IPS-18a (cell line): ENCODE measurements at regions not wholly inside any gene's neighbourhood (a gene's known extent, or its start where the extent isn't known, plus 50 kb on each side); places are given as distances from the start of the nearest gene placed in this dataset.

Experiments used
- H3K27ac ChIP-seq: one replicate; pipeline ENCODE4 v1.5.1; 2013; ENCODE audit warnings: low read length
- H3K27me3 ChIP-seq: one replicate; pipeline ENCODE4 v1.6.1; 2013; ENCODE audit warnings: mild to moderate bottlenecking, low read length; ENCODE audit not compliant: control insufficient read depth, insufficient read depth
- H3K36me3 ChIP-seq: one replicate; pipeline ENCODE4 v1.6.1; 2013; ENCODE audit warnings: low read depth, low read length; ENCODE audit not compliant: control insufficient read depth
- H3K4me1 ChIP-seq: one replicate; pipeline ENCODE4 v1.6.1; 2013; ENCODE audit warnings: low read depth, low read length; ENCODE audit not compliant: control insufficient read depth
- H3K4me3 ChIP-seq: one replicate; pipeline ENCODE4 v1.5.1; 2013; ENCODE audit warnings: low read length
- H3K9ac ChIP-seq: one replicate; pipeline ENCODE4 v1.6.1; 2013; ENCODE audit warnings: mild to moderate bottlenecking, low read length, moderate library complexity
- H3K9me3 ChIP-seq: one replicate; pipeline ENCODE4 v1.6.1; 2013; ENCODE audit warnings: low read depth, low read length; ENCODE audit not compliant: control insufficient read depth

DNA sequence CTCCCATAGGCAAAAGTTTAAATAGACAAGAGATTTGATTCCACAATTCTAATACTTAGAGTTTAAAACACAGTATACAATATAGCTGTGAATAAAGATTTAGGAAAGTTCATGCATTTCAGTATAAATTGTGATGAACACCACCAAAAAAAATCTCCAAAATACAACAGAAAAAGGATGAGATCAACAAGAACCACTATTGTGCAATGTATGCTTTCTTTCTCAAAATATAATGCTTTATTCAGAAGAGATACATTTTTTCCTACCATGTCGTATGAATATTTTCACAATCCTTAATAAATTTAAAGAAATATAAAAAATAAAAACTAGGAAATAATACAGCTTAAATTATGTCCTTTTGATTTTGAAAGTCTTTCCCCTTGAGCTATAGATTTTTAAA is 1309.2 kb downstream of the MRPL39 start:
- no peaks in the 10 kb centered on the region for H3K36me3 ChIP-seq
- no peaks in the 10 kb centered on the region for H3K27me3 ChIP-seq
- H3K27ac ChIP-seq: no peak overlapping the region
- no peaks in the 10 kb centered on the region for H3K4me1 ChIP-seq
- H3K4me3 ChIP-seq: no peak overlapping the region
- H3K9me3 ChIP-seq: peaks cover 8% of the 10 kb centered on the region
- H3K9ac ChIP-seq: no peak overlapping the region

DNA sequence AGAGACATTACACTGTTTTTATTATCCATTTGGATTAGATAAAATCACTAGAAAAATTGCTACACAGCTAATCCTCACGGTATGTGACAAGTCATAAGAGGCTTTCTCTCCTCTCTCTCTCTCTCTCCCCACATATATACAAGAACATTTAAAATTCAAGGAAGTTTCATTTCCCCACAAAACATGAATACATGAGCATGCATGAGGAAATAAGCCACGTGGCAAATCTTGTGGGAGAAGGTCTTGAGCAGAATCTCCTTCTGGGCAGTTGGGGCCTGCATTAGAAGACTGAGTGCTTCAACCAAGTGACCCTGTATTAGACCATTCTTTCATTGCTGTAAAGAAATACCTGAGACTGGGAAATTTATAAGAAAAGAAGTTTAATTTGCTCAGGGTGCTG is 1313.1 kb downstream of the MRPL39 start:
- Histone ChIP-seq H3K9me3 (peaks cover 3% of the 10 kb centered on the region), H3K4me3 (no peak overlapping the region), H3K27me3 (no peaks in the 10 kb centered on the region), H3K27ac (no peak overlapping the region), H3K9ac (no peak overlapping the region), H3K36me3 (no peaks in the 10 kb centered on the region), H3K4me1 (no peaks in the 10 kb centered on the region)

DNA sequence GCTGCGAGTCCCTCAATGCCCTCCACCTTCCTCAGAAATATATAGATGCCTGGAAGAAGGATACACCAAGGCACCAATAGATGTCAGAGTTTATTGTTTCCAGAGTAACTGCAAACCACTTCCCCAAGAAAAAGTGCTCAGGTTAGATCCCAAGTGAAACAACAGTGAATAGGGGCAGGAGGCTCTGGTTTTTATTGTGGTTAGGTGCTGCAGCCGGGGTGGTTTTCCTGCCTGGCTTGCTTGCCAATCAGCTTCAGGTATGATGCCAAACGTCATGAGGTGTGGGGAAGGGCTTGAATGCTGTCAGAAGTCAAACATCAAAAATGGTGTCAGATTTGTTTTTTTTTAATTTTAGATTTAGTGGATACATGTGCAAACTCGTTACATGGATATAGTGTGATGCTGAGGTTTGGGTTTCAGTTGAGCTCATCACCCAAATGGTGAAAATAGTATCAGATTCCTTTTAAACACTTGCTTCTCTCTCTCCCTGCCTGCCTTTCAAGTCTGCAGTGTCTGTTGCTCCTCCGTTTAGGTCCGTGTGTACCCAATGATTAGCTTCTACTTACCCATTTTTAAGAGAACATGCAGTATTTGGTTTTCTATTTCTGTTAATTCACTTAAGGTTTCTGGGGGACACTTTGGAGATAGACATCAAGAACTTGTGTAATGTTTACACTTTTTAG is 1317.0 kb downstream of the MRPL39 start:
- Histone ChIP-seq H3K4me3 (no peak overlapping the region), H3K4me1 (no peaks in the 10 kb centered on the region), H3K36me3 (no peaks in the 10 kb centered on the region), H3K27me3 (no peaks in the 10 kb centered on the region), H3K9me3 (peaks cover 3% of the 10 kb centered on the region), H3K27ac (no peak overlapping the region), H3K9ac (no peak overlapping the region)

DNA sequence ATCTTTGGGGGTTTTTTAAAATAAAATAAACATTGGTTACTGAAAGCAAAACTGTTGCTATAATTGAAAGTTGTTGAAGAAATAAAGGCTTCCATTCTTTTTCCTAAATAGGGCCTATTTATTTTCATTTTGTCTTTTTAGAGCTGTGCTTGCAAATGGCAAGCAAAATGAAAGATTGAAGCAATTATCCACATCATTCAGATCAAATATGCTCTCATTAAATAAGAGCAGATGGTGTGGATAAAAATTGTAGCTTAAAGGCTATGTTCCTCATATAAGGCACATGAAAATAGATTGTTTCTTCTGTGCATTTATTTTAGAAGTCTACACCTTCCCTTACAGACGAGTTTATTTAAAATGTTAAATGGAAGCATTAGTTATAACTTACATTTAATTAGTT is 1317.7 kb downstream of the MRPL39 start:
- Histone ChIP-seq H3K36me3 (no peaks in the 10 kb centered on the region), H3K27me3 (no peaks in the 10 kb centered on the region), H3K9me3 (peaks cover 4% of the 10 kb centered on the region), H3K4me1 (no peaks in the 10 kb centered on the region), H3K9ac (no peak overlapping the region), H3K4me3 (no peak overlapping the region), H3K27ac (no peak overlapping the region)

DNA sequence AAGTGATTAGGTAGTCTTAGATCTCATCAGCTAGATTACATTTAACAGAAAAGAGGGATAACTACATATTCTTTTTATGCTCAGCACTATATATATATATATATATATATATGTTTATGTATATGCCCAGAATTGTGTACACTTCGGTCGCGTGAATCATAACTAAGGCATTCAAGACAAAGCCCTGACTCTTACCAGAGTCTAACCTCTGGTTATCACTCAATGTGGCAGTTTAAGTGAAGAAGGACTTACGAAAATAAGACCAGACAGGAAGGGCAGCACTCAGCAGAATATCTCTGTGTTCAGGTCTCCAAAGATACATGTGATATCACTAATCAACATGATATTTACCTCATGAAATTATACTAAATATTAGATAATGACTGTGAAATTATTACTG is 1326.7 kb downstream of the MRPL39 start:
- no peak overlapping the region for H3K4me3 ChIP-seq
- H3K9me3 ChIP-seq: peaks cover 31% of the 10 kb centered on the region
- H3K36me3 ChIP-seq: no peaks in the 10 kb centered on the region
- no peaks in the 10 kb centered on the region for H3K4me1 ChIP-seq
- H3K27ac ChIP-seq: no peak overlapping the region
- H3K27me3 ChIP-seq: no peaks in the 10 kb centered on the region
- no peak overlapping the region for H3K9ac ChIP-seq

DNA sequence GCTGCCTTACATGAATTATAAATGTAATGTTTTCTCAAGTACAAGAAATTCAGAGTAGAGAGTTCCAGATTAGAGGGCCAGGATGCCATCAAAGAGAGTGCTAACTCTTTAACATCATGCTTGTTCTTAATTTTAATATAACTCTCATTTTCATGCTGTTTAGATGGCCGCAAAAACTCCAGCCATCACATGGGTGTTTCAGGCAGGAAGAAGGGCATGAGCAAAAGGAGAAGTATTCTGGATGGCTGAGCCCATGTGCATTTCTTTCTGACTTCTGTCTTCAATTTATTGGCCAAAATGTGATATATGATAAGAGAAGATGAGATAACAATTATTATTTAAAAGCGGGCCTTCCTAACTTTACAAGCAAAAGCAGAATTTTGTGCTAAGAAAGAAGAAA is 1328.6 kb downstream of the MRPL39 start:
- H3K27ac ChIP-seq: no peak overlapping the region
- no peak overlapping the region for H3K4me3 ChIP-seq
- no peaks in the 10 kb centered on the region for H3K4me1 ChIP-seq
- H3K27me3 ChIP-seq: no peaks in the 10 kb centered on the region
- no peaks in the 10 kb centered on the region for H3K36me3 ChIP-seq
- H3K9me3 ChIP-seq: peaks cover 21% of the 10 kb centered on the region
- H3K9ac ChIP-seq: no peak overlapping the region

DNA sequence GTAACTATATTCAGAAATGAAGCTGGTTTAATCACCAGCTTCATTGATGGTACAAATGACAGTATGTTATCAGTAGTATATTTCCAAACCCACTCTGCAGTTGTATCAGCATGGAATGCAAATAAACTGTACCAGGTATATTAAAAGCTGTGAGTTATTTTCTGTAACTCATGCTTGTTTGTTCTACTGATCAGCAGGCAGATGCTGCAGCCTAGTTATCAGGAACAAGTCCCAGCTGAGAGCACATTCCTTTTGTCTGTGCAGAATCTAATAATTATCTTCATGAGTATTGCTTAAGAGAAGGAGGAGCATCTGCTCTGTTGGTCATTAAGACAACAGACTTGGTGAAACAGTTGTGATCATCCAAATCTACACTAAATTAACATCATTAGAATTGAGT is 1331.1 kb downstream of the MRPL39 start:
- H3K4me1 ChIP-seq: no peaks in the 10 kb centered on the region
- H3K27me3 ChIP-seq: no peaks in the 10 kb centered on the region
- H3K9me3 ChIP-seq: peaks cover 15% of the 10 kb centered on the region
- H3K27ac ChIP-seq: no peak overlapping the region
- H3K36me3 ChIP-seq: no peaks in the 10 kb centered on the region
- H3K9ac ChIP-seq: no peak overlapping the region
- H3K4me3 ChIP-seq: no peak overlapping the region

DNA sequence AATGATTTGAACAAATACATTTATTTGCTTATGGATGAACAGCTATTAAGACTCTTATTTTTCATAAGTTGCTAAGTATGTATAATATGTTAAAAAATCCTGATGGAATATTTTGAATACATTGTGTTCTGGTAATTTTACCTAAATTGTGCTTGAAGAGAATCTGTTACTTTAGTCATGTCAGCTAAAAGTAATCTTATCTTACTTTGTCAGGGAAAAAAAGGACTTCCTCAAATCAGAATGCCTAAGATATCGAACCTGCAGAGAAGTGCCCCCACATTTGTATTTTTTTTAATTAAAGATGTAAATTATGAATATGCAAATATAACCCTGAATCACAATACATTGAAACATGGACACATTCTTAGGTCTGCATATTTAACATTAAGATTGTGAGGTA is 1331.7 kb downstream of the MRPL39 start:
- no peak overlapping the region for H3K4me3 ChIP-seq
- no peaks in the 10 kb centered on the region for H3K27me3 ChIP-seq
- no peak overlapping the region for H3K27ac ChIP-seq
- peaks cover 18% of the 10 kb centered on the region for H3K9me3 ChIP-seq
- no peak overlapping the region for H3K9ac ChIP-seq
- H3K4me1 ChIP-seq: no peaks in the 10 kb centered on the region
- no peaks in the 10 kb centered on the region for H3K36me3 ChIP-seq

DNA sequence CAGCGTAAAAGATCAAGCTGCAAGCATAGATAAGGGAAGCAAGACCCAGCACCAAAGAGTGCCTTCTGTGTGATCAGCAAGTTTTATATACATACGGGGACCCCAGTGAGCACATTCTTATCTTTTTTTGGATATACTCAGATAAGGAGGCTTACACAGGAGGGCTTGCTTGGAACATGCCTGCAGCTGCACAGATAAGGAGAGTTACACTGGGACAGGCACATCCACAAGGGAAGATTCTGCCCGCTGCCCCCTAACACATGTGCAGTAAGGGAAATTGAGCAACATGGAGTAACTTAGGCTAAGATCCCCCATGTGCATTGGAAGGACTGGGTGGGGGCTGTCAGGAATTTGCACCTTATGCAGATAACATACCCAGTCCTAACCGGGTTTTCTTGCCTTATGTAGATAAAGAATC is 1334.8 kb downstream of the MRPL39 start:
- no peak overlapping the region for H3K9ac ChIP-seq
- H3K36me3 ChIP-seq: no peaks in the 10 kb centered on the region
- H3K27me3 ChIP-seq: no peaks in the 10 kb centered on the region
- H3K9me3 ChIP-seq: peaks cover 3% of the 10 kb centered on the region
- no peaks in the 10 kb centered on the region for H3K4me1 ChIP-seq
- H3K27ac ChIP-seq: no peak overlapping the region
- H3K4me3 ChIP-seq: no peak overlapping the region

DNA sequence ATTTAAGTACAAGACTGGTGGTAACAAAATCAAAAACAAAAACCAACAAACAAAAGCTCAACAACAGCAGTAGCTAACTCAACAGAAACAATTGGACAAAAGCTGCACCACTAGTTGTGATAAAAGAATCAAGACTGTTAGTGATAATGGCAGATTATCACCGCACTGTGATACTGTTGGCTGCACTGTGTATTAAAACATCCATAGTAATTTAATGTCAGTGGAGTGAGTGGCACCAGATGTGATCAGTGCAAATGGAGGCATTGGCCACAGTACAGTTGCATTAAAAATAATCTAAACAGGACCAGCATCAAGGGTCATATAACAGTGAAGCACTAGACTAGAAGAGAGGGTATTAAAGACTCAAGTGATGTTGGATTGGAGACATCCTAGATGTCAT is 1341.3 kb downstream of the MRPL39 start:
- H3K4me3 ChIP-seq: no peak overlapping the region
- H3K27me3 ChIP-seq: no peaks in the 10 kb centered on the region
- H3K27ac ChIP-seq: no peak overlapping the region
- no peak overlapping the region for H3K9ac ChIP-seq
- H3K36me3 ChIP-seq: no peaks in the 10 kb centered on the region
- H3K9me3 ChIP-seq: peaks cover 13% of the 10 kb centered on the region
- no peaks in the 10 kb centered on the region for H3K4me1 ChIP-seq

DNA sequence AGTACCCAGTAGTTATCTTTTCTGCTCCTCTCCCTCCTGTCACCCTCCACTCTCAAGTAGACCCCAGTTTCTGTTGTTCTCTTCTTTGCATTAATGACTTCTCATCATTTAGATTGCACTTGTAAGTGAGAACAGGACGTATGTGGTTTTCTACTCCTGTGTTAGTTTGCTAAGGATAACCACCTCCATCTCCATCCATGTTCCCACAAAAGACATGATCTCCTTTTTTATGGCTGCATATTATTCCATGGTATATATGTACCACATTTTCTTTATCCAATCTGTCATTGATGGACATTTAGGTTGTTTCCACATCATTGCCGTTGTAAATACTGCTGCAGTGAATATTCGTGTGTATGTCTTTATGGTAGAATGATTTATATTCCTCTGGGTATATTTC is 1346.5 kb downstream of the MRPL39 start:
- Histone ChIP-seq H3K27ac (no peak overlapping the region), H3K27me3 (no peaks in the 10 kb centered on the region), H3K4me1 (no peaks in the 10 kb centered on the region), H3K36me3 (no peaks in the 10 kb centered on the region), H3K9me3 (peaks cover 21% of the 10 kb centered on the region), H3K4me3 (no peak overlapping the region), H3K9ac (no peak overlapping the region)

DNA sequence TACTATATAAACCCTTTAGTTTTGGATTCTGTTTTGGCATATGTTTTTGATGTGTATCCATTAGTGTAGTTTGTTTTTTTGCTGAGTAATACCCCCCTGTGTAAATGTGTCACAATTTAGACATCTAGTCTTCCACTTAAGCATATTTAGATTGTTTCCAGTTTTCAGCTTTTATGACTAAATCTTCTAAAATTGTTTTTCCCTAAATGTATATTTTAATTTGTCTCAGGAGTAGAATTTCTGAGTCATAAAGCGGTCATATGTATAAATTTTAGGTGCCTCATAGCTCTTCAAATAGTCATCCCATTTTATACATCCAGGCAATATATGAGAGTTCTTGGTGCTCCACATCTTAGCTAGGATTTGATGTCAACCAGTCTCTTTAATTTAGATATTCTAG is 1348.0 kb downstream of the MRPL39 start:
- Histone ChIP-seq H3K36me3 (no peaks in the 10 kb centered on the region), H3K4me3 (no peak overlapping the region), H3K27me3 (no peaks in the 10 kb centered on the region), H3K27ac (no peak overlapping the region), H3K9ac (no peak overlapping the region), H3K4me1 (no peaks in the 10 kb centered on the region), H3K9me3 (peaks cover 21% of the 10 kb centered on the region)
